ENCODE measurements at regions not wholly inside any gene's neighbourhood (a gene's known extent, or its start where the extent isn't known, plus 50 kb on each side); places are given as distances from the start of the nearest gene placed in this dataset.

DNA sequence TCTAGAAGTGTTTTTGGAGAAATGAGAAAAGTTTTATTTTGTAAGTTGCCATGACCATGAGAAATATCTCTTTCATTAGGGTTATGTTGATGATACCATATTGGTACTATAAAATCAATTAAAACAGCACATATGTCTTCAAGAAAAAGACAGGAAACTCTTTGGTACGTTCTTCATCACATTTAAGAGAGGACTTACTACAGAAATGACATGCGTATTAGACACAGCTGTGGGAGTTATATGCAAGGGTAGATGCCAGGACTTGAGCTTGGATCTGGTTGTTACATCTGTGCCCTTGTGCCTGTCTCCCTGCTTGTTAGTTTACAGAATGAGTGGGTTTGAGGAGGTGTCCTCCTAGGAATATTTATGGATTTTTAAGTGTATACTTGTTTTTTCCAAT lies 103.4 kb upstream of the P2RY1 start:
- Histone ChIP-seq H3K4ac (ENCODE audit: low read depth in 1 of 2, low read length in 2 of 2) (no peak overlapping the region), H4K91ac (ENCODE audit: low read length) (no peak overlapping the region), H3K4me2 (ENCODE audit: low read length, poor library complexity, severe bottlenecking) (no peak overlapping the region), H2BK5ac (ENCODE audit: low read depth, low read length, poor library complexity, severe bottlenecking) (no peak overlapping the region), H3K9ac (ENCODE audit: low read length) (no peak overlapping the region), H3K27me3 (ENCODE audit: control insufficient read depth in 1 of 2, insufficient read depth in 1 of 2, low read length in 2 of 2) (no peaks in the 10 kb centered on the region), H2BK12ac (ENCODE audit: low read length in 2 of 2) (no peak overlapping the region), H2BK15ac (ENCODE audit: low read depth, poor library complexity, severe bottlenecking) (no peak overlapping the region), H3K36me3 (ENCODE audit: control insufficient read depth in 1 of 2, insufficient read depth in 2 of 2, low read depth in 1 of 2, low read length in 2 of 2) (no peaks in the 10 kb centered on the region), H3K23ac (ENCODE audit: low read length in 2 of 2) (no peak overlapping the region), H3K18ac (ENCODE audit: low read depth in 1 of 2, low read length in 2 of 2) (no peak overlapping the region), H3K4me1 (ENCODE audit: control insufficient read depth, insufficient read depth, low read depth, low read length) (no peaks in the 10 kb centered on the region), H3K79me1 (replicated peaks; ENCODE audit: low read length, poor library complexity, severe bottlenecking) (no peaks in the 10 kb centered on the region), H3K14ac (ENCODE audit: low read length in 2 of 2) (no peak overlapping the region), H2BK120ac (ENCODE audit: low read depth, low read length) (no peak overlapping the region), H4K8ac (ENCODE audit: low read length) (no peak overlapping the region), H2AFZ (ENCODE audit: low read depth, low read length) (no peak overlapping the region), H3K9me3 (ENCODE audit: control insufficient read depth, low read length) (no peaks in the 10 kb centered on the region), H3K4me3 (ENCODE audit: insufficient read depth in 1 of 2, low read depth in 1 of 2, low read length in 2 of 2) (no peak overlapping the region), H2AK5ac (ENCODE audit: low read length, severe bottlenecking) (no peak overlapping the region), H3K27ac (ENCODE audit: low read length, poor library complexity, severe bottlenecking) (no peak overlapping the region)
- no peak for DNase-seq
- WGBS: 95% methylated on average over 2 of the region's 2 CpGs

DNA sequence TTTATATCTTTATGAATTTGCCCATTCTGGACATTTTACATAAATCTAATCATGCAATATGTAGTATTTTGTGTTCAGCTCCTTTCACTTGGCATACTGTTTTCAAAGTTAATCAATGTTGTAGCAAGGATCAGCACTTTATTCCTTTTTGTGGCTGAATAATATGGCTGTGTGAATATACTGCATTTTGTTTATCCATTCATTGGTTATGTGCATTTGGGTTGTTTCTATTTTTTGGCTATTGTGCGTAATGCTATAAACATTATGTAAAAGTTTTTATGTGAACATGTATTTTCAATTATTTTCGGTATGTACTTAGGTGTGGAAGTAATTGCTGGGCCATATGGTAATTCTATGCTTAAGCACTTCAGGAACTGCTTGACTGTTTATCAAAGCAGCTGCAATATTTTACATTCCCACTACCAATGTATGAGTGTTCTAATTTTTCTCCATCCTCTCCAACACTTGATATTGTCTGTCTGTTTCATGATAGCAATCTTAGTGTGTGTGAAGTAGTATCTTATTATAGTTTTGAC lies 101.3 kb upstream of the P2RY1 start:
- H2AFZ ChIP-seq (ENCODE audit: low read depth, low read length): no peak overlapping the region
- no peak overlapping the region for H3K14ac ChIP-seq (ENCODE audit: low read length in 2 of 2)
- H2BK120ac ChIP-seq (ENCODE audit: low read depth, low read length): no peak overlapping the region
- H3K4me3 ChIP-seq (ENCODE audit: insufficient read depth in 1 of 2, low read depth in 1 of 2, low read length in 2 of 2): no peak overlapping the region
- H3K79me1 ChIP-seq (replicated peaks; ENCODE audit: low read length, poor library complexity, severe bottlenecking): no peaks in the 10 kb centered on the region
- H3K4ac ChIP-seq (ENCODE audit: low read depth in 1 of 2, low read length in 2 of 2): no peak overlapping the region
- no peak overlapping the region for H3K18ac ChIP-seq (ENCODE audit: low read depth in 1 of 2, low read length in 2 of 2)
- no peak overlapping the region for H3K4me2 ChIP-seq (ENCODE audit: low read length, poor library complexity, severe bottlenecking)
- no peaks in the 10 kb centered on the region for H3K27me3 ChIP-seq (ENCODE audit: control insufficient read depth in 1 of 2, insufficient read depth in 1 of 2, low read length in 2 of 2)
- H2BK15ac ChIP-seq (ENCODE audit: low read depth, poor library complexity, severe bottlenecking): no peak overlapping the region
- no peaks in the 10 kb centered on the region for H3K36me3 ChIP-seq (ENCODE audit: control insufficient read depth in 1 of 2, insufficient read depth in 2 of 2, low read depth in 1 of 2, low read length in 2 of 2)
- DNase-seq: no peak
- H3K4me1 ChIP-seq (ENCODE audit: control insufficient read depth, insufficient read depth, low read depth, low read length): peaks cover 1% of the 10 kb centered on the region
- no peak overlapping the region for H3K9ac ChIP-seq (ENCODE audit: low read length)
- no peak overlapping the region for H2BK5ac ChIP-seq (ENCODE audit: low read depth, low read length, poor library complexity, severe bottlenecking)
- no peak overlapping the region for H4K8ac ChIP-seq (ENCODE audit: low read length)
- no peak overlapping the region for H2BK12ac ChIP-seq (ENCODE audit: low read length in 2 of 2)
- no peak overlapping the region for H4K91ac ChIP-seq (ENCODE audit: low read length)
- H3K9me3 ChIP-seq (ENCODE audit: control insufficient read depth, low read length): no peaks in the 10 kb centered on the region
- H3K23ac ChIP-seq (ENCODE audit: low read length in 2 of 2): no peak overlapping the region
- no peak overlapping the region for H2AK5ac ChIP-seq (ENCODE audit: low read length, severe bottlenecking)
- H3K27ac ChIP-seq (ENCODE audit: low read length, poor library complexity, severe bottlenecking): no peak overlapping the region
- 100% methylated on average over 2 of the region's 2 CpGs for WGBS

DNA sequence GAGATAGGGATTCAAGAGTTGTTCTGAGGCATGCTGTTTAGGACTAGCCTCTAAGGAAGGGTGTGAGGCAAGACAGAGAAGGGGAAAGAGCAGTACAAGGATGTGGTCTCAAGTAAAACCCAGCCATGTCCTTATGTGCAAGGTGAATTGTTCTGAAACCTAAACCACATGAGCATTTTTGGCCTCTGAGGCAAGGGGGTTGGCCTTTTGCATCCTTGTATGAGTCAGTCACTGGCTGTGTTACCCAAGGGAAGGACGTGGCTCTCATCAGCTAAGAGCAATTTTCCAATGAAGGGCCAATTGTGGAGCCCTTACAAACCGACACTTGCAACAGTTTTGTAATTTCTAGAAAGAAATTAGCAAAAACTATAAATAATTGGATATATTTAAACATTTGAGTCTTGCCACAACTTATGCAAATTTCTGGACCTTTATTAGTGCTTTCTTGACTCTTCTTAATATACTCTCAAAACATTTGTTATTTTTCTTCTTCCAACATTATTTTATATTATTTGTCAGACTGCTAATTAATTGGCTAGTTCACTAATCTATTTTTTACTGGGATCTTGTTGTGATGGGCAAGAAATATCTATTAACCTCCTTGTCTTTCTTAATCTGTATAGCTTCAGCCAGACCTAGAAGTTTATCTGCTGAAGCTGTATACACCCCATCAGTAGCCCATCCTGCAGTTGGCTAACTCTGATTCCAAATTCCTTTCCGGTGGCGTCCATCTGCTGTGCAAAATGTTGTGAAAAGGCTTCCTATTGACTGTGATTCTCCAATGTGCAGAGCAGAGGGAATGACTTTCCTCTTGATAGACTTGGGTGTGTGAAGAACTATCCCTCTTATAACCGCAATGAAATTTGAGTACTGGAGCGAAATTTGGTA lies 97.7 kb upstream of the P2RY1 start:
- Histone ChIP-seq H2BK15ac (ENCODE audit: low read depth, poor library complexity, severe bottlenecking) (no peak overlapping the region), H3K14ac (ENCODE audit: low read length in 2 of 2) (no peak overlapping the region), H3K79me1 (replicated peaks; ENCODE audit: low read length, poor library complexity, severe bottlenecking) (no peaks in the 10 kb centered on the region), H2AFZ (ENCODE audit: low read depth, low read length) (no peak overlapping the region), H3K9ac (ENCODE audit: low read length) (no peak overlapping the region), H2BK12ac (ENCODE audit: low read length in 2 of 2) (no peak overlapping the region), H3K9me3 (ENCODE audit: control insufficient read depth, low read length) (no peaks in the 10 kb centered on the region), H2AK5ac (ENCODE audit: low read length, severe bottlenecking) (no peak overlapping the region), H4K91ac (ENCODE audit: low read length) (no peak overlapping the region), H3K18ac (ENCODE audit: low read depth in 1 of 2, low read length in 2 of 2) (peak overlapping the region in 1 of 2 experiments; percentile 37), H3K4ac (ENCODE audit: low read depth in 1 of 2, low read length in 2 of 2) (no peak overlapping the region), H3K23ac (ENCODE audit: low read length in 2 of 2) (no peak overlapping the region), H3K36me3 (ENCODE audit: control insufficient read depth in 1 of 2, insufficient read depth in 2 of 2, low read depth in 1 of 2, low read length in 2 of 2) (no peaks in the 10 kb centered on the region), H2BK120ac (ENCODE audit: low read depth, low read length) (no peak overlapping the region), H2BK5ac (ENCODE audit: low read depth, low read length, poor library complexity, severe bottlenecking) (no peak overlapping the region), H4K8ac (ENCODE audit: low read length) (no peak overlapping the region), H3K27ac (ENCODE audit: low read length, poor library complexity, severe bottlenecking) (no peak overlapping the region), H3K27me3 (ENCODE audit: control insufficient read depth in 1 of 2, insufficient read depth in 1 of 2, low read length in 2 of 2) (no peaks in the 10 kb centered on the region), H3K4me1 (ENCODE audit: control insufficient read depth, insufficient read depth, low read depth, low read length) (peaks cover 1% of the 10 kb centered on the region), H3K4me3 (ENCODE audit: insufficient read depth in 1 of 2, low read depth in 1 of 2, low read length in 2 of 2) (no peak overlapping the region), H3K4me2 (ENCODE audit: low read length, poor library complexity, severe bottlenecking) (no peak overlapping the region)
- peak; percentile 93 for DNase-seq
- WGBS: 57% methylated on average over 4 of the region's 6 CpGs

DNA sequence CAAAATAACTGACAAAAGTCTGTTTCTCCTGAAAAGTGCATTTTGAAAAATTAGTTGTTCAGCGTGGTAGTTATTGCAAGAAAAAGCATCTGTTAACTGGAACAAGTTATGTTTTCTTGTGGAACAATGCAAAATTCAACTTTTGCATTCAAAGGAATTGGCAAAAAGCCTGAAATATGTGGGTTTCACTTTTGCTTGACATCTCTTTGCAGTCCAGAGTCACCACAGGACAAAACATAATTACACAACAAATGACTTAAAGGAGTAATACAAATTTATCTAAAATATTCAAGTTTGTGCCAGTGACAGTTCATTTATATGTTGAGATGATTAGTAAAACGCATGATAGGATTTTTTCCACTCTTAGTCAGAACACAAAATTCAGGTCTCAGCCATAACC lies 96.3 kb upstream of the P2RY1 start:
- H2BK5ac ChIP-seq (ENCODE audit: low read depth, low read length, poor library complexity, severe bottlenecking): no peak overlapping the region
- no peak overlapping the region for H3K14ac ChIP-seq (ENCODE audit: low read length in 2 of 2)
- H4K91ac ChIP-seq (ENCODE audit: low read length): no peak overlapping the region
- H3K36me3 ChIP-seq (ENCODE audit: control insufficient read depth in 1 of 2, insufficient read depth in 2 of 2, low read depth in 1 of 2, low read length in 2 of 2): no peaks in the 10 kb centered on the region
- no peak overlapping the region for H2BK15ac ChIP-seq (ENCODE audit: low read depth, poor library complexity, severe bottlenecking)
- H3K4me2 ChIP-seq (ENCODE audit: low read length, poor library complexity, severe bottlenecking): no peak overlapping the region
- no peak overlapping the region for H4K8ac ChIP-seq (ENCODE audit: low read length)
- no peaks in the 10 kb centered on the region for H3K9me3 ChIP-seq (ENCODE audit: control insufficient read depth, low read length)
- DNase-seq: peak; percentile 67
- no peak overlapping the region for H2BK12ac ChIP-seq (ENCODE audit: low read length in 2 of 2)
- H2AK5ac ChIP-seq (ENCODE audit: low read length, severe bottlenecking): no peak overlapping the region
- no peaks in the 10 kb centered on the region for H3K27me3 ChIP-seq (ENCODE audit: control insufficient read depth in 1 of 2, insufficient read depth in 1 of 2, low read length in 2 of 2)
- H3K4ac ChIP-seq (ENCODE audit: low read depth in 1 of 2, low read length in 2 of 2): no peak overlapping the region
- H3K18ac ChIP-seq (ENCODE audit: low read depth in 1 of 2, low read length in 2 of 2): no peak overlapping the region
- no peak overlapping the region for H3K23ac ChIP-seq (ENCODE audit: low read length in 2 of 2)
- H3K4me3 ChIP-seq (ENCODE audit: insufficient read depth in 1 of 2, low read depth in 1 of 2, low read length in 2 of 2): no peak overlapping the region
- H3K4me1 ChIP-seq (ENCODE audit: control insufficient read depth, insufficient read depth, low read depth, low read length): peaks cover 1% of the 10 kb centered on the region
- H2AFZ ChIP-seq (ENCODE audit: low read depth, low read length): no peak overlapping the region
- no peak overlapping the region for H2BK120ac ChIP-seq (ENCODE audit: low read depth, low read length)
- no peaks in the 10 kb centered on the region for H3K79me1 ChIP-seq (replicated peaks; ENCODE audit: low read length, poor library complexity, severe bottlenecking)
- H3K9ac ChIP-seq (ENCODE audit: low read length): no peak overlapping the region
- H3K27ac ChIP-seq (ENCODE audit: low read length, poor library complexity, severe bottlenecking): no peak overlapping the region
- WGBS: 88% methylated on average over 1 of the region's 2 CpGs
